ENCODE measurements at regions not wholly inside any gene's neighbourhood (a gene's known extent, or its start where the extent isn't known, plus 50 kb on each side); places are given as distances from the start of the nearest gene placed in this dataset.
A peak's percentile ranks its signal among the peaks of the same experiment; 100 is the strongest.

- DNase-seq, result peak in 2 of 5 donors; percentile 13 to 32
- H3K27me3 ChIP-seq (ENCODE audit: control insufficient read depth, insufficient read depth, low read length), result no peaks in the 10 kb centered on the region
- H3K9me3 ChIP-seq (ENCODE audit: control insufficient read depth in 2 of 3, insufficient read depth in 1 of 3, low read length in 3 of 3), result no peaks in the 10 kb centered on the region
- no peak overlapping the region for H3K9ac ChIP-seq (ENCODE audit: low read length in 3 of 3)
- H3K27ac ChIP-seq (ENCODE audit: low read depth in 2 of 2, low read length in 2 of 2), result no peak overlapping the region
- TF ChIP-seq CTCF (IDR thresholded peaks at IDR 0.05; ENCODE audit: borderline replicate concordance, extremely low read depth, insufficient read depth), result no peak
- no peaks in the 10 kb centered on the region for H3K36me3 ChIP-seq (ENCODE audit: control insufficient read depth in 2 of 3, insufficient read depth in 3 of 3, low read length in 3 of 3)
- no peak for FAIRE-seq
- H3K4me1 ChIP-seq (ENCODE audit: control insufficient read depth in 2 of 3, insufficient read depth in 2 of 3, low read depth in 1 of 3, low read length in 3 of 3), result no peaks in the 10 kb centered on the region
- no peak overlapping the region for H3K4me3 ChIP-seq (ENCODE audit: low read length in 3 of 3)
- intact Hi-C loops (cut with DNase I), result no loop called here
Measured at GRCh38 chr6:22513667-22514066, 55.7 kb upstream of the HDGFL1 start.

- H3K4me3 ChIP-seq (ENCODE audit: low read length in 3 of 3), result no peak overlapping the region
- FAIRE-seq (no peak), DNase-seq (no peak)
- H3K4me1 ChIP-seq (ENCODE audit: control insufficient read depth in 2 of 3, insufficient read depth in 2 of 3, low read depth in 1 of 3, low read length in 3 of 3), result no peaks in the 10 kb centered on the region
- no peak overlapping the region for H3K9ac ChIP-seq (ENCODE audit: low read length in 3 of 3)
- no peak for TF ChIP-seq CTCF (IDR thresholded peaks at IDR 0.05; ENCODE audit: borderline replicate concordance, extremely low read depth, insufficient read depth)
- H3K27ac ChIP-seq (ENCODE audit: low read depth in 2 of 2, low read length in 2 of 2), result no peak overlapping the region
- no peaks in the 10 kb centered on the region for H3K36me3 ChIP-seq (ENCODE audit: control insufficient read depth in 2 of 3, insufficient read depth in 3 of 3, low read length in 3 of 3)
- intact Hi-C loops (cut with DNase I), result no loop called here
- no peaks in the 10 kb centered on the region for H3K9me3 ChIP-seq (ENCODE audit: control insufficient read depth in 2 of 3, insufficient read depth in 1 of 3, low read length in 3 of 3)
- H3K27me3 ChIP-seq (ENCODE audit: control insufficient read depth, insufficient read depth, low read length), result no peaks in the 10 kb centered on the region
Measured at GRCh38 chr6:22519237-22519636, 50.1 kb upstream of the HDGFL1 start.
